ENCODE measurements at regions not wholly inside any gene's neighbourhood (a gene's known extent, or its start where the extent isn't known, plus 50 kb on each side); places are given as distances from the start of the nearest gene placed in this dataset.

DNA sequence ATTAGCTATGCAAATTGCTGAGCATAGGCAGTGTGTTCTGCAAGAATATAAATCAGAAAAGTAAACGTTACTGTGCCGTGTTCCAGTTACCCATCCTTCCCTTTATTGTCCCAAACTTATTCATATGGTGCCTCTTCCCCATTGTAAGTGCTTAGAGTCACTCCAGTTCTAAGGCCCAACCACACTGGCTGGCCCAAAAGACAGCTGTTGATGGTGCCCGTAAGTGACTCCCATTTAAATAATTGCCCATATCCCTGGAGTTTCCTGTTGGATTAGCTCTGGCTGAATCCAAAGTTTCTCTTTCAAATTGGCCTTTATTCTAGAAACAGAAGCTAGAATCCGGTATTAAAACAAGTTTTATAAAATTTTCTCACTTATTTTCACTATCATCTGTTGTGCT lies 400.1 kb upstream of the DDHD1 start:
- TF ChIP-seq CTCF (IDR thresholded peaks at IDR 0.05): no peak

GRCh38 chr14:53551862-53552261 lies 398.7 kb upstream of the DDHD1 start:
- TF ChIP-seq CTCF (IDR thresholded peaks at IDR 0.05): no peak

- TF ChIP-seq CTCF (IDR thresholded peaks at IDR 0.05): no peak
Measured at GRCh38 chr14:53550776-53551175, 397.7 kb upstream of the DDHD1 start.

- TF ChIP-seq CTCF (IDR thresholded peaks at IDR 0.05): no peak
Measured at GRCh38 chr14:53549956-53550355, 396.8 kb upstream of the DDHD1 start.

GRCh38 chr14:53547593-53547992 lies 394.5 kb upstream of the DDHD1 start:
- TF ChIP-seq CTCF (IDR thresholded peaks at IDR 0.05): no peak

GRCh38 chr14:53545217-53545616 lies 392.1 kb upstream of the DDHD1 start:
- no peak for TF ChIP-seq CTCF (IDR thresholded peaks at IDR 0.05)

- no peak for TF ChIP-seq CTCF (IDR thresholded peaks at IDR 0.05)
Measured at GRCh38 chr14:53542732-53543131, 389.6 kb upstream of the DDHD1 start.

DNA sequence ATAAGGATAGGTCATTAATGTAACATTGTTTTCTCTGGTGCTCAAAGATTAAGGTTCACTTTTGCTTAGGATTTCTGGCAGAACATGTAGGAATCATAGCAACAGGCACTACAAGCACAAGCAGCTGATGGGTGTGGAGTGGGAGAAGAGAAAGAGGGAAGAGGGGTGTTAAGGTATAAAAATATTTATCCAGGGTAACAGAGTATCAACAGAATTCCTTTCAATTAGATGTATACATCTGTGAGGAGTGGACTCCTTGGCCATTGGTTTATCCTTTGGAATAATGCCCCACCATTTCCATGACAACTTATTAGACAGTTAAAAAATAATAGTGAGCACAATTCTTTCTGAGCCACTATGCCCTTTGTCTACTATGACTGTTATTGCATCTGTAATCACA lies 388.3 kb upstream of the DDHD1 start:
- TF ChIP-seq CTCF (IDR thresholded peaks at IDR 0.05): no peak

Data from LNCAP (cell line).